Cardiac muscle cell (in vitro differentiated cells and primary cell): ENCODE measurements at regions not wholly inside any gene's neighbourhood (a gene's known extent, or its start where the extent isn't known, plus 50 kb on each side); places are given as distances from the start of the nearest gene placed in this dataset.

ENCODE experiments used
- DNase-seq, 2 donors: peaks; one replicate each; pipeline versions ENCODE4 v3.0.0 to v3.0.0-alpha.2; 2010 to 2017; ENCODE audit warnings: low read depth in 1 of 2, low spot score in 1 of 2
- H3K27ac ChIP-seq: fragments of 200-600 bp; sonication (generic); 2 replicates; pipeline ENCODE4 v1.5.1; 2016
- H3K27me3 ChIP-seq: fragments of 200-600 bp; sonication (generic); 2 replicates; pipeline ENCODE4 v1.6.0; 2016; ENCODE audit warnings: control low read depth
- H3K36me3 ChIP-seq: fragments of 200-600 bp; sonication (generic); 2 replicates; pipeline ENCODE4 v1.5.1; 2016; ENCODE audit warnings: control low read depth
- H3K4me1 ChIP-seq: fragments of 200-600 bp; sonication (generic); 2 replicates; pipeline ENCODE4 v1.8.1; 2017; ENCODE audit warnings: low read depth, mild to moderate bottlenecking, mixed run types
- H3K4me3 ChIP-seq: fragments of 200-600 bp; sonication (generic); 2 replicates; pipeline ENCODE4 v1.5.1; 2016; ENCODE audit warnings: mild to moderate bottlenecking
- H3K9me3 ChIP-seq: fragments of 200-600 bp; sonication (generic); 2 replicates; pipeline ENCODE4 v1.5.1; 2017; ENCODE audit warnings: low read depth, mild to moderate bottlenecking, control low read depth
- TF ChIP-seq, protein P1 (sequence below): IDR thresholded peaks from 2 replicates; pipeline ENCODE4 v1.5.1; 2012; ENCODE audit warnings: low read depth, mild to moderate bottlenecking, low read length

- Histone ChIP-seq H3K27me3 (no peaks in the 10 kb centered on the region), H3K4me1 (no peaks in the 10 kb centered on the region), H3K27ac (no peak overlapping the region), H3K4me3 (no peak overlapping the region), H3K9me3 (no peaks in the 10 kb centered on the region), H3K36me3 (no peaks in the 10 kb centered on the region)
- DNase-seq: no peak
- TF ChIP-seq, protein P1, sequence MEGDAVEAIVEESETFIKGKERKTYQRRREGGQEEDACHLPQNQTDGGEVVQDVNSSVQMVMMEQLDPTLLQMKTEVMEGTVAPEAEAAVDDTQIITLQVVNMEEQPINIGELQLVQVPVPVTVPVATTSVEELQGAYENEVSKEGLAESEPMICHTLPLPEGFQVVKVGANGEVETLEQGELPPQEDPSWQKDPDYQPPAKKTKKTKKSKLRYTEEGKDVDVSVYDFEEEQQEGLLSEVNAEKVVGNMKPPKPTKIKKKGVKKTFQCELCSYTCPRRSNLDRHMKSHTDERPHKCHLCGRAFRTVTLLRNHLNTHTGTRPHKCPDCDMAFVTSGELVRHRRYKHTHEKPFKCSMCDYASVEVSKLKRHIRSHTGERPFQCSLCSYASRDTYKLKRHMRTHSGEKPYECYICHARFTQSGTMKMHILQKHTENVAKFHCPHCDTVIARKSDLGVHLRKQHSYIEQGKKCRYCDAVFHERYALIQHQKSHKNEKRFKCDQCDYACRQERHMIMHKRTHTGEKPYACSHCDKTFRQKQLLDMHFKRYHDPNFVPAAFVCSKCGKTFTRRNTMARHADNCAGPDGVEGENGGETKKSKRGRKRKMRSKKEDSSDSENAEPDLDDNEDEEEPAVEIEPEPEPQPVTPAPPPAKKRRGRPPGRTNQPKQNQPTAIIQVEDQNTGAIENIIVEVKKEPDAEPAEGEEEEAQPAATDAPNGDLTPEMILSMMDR: no peak
Observed at GRCh38 chr2:42844366-42844765, 52.0 kb upstream of the HAAO start.

GRCh38 chr2:42843611-42844010 lies 51.2 kb upstream of the HAAO start:
- TF ChIP-seq, protein P1: no peak
- Histone ChIP-seq H3K4me3 (no peak overlapping the region), H3K9me3 (no peaks in the 10 kb centered on the region), H3K27me3 (no peaks in the 10 kb centered on the region), H3K4me1 (no peaks in the 10 kb centered on the region), H3K36me3 (no peaks in the 10 kb centered on the region), H3K27ac (no peak overlapping the region)
- no peak for DNase-seq

DNA sequence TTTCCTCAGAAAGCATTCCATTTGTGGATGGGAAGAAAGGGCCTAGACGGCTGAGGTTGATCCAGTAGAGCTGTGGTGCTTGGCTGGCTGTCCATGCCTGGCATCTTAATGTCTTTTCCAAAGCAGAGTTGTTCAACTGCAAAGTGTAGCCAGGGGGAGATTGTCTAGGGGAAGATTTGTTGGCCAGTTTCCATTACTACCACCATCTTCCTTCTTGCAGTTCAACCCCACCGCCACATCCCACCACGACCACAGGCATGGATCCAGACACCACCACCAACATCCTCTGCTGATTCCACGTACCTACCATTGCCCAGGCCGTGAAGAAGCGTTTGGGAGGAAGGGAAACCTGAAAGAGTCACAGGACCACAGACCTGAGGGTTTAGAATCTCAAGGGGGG lies 50.7 kb upstream of the HAAO start:
- Histone ChIP-seq H3K27ac (no peak overlapping the region), H3K36me3 (no peaks in the 10 kb centered on the region), H3K9me3 (no peaks in the 10 kb centered on the region), H3K27me3 (no peaks in the 10 kb centered on the region), H3K4me3 (no peak overlapping the region), H3K4me1 (no peaks in the 10 kb centered on the region)
- TF ChIP-seq, protein P1: no peak
- DNase-seq: no peak

- Histone ChIP-seq H3K4me1 (no peaks in the 10 kb centered on the region), H3K27me3 (no peaks in the 10 kb centered on the region), H3K27ac (no peak overlapping the region), H3K4me3 (no peak overlapping the region), H3K36me3 (no peaks in the 10 kb centered on the region), H3K9me3 (no peaks in the 10 kb centered on the region)
- TF ChIP-seq, protein P1: no peak
- DNase-seq: no peak
Observed at GRCh38 chr2:42842466-42842865, 50.1 kb upstream of the HAAO start.
